GM23248 (cell line): ENCODE measurements at regions not wholly inside any gene's neighbourhood (a gene's known extent, or its start where the extent isn't known, plus 50 kb on each side); places are given as distances from the start of the nearest gene placed in this dataset.
"Not testable (repeated sequence)": the region's sequence is repeated elsewhere in the genome, so short reads cannot be mapped to it uniquely, and the experiment has no call there.

Experiments used
- DNase-seq: peaks from one replicate; pipeline ENCODE4 v3.0.0-alpha.2; 2015
- H2AFZ ChIP-seq: fragments of 200-600 bp; sonication (generic); 2 replicates; pipeline ENCODE4 v1.6.1; 2016; ENCODE audit warnings: antibody characterized with exemption
- H3F3A ChIP-seq: fragments of 200-600 bp; sonication (generic); 2 replicates; pipeline ENCODE4 v1.6.1; 2016; ENCODE audit warnings: mild to moderate bottlenecking, antibody characterized with exemption, mixed run types; ENCODE audit not compliant: insufficient read depth
- H3K27ac ChIP-seq: fragments of 200-600 bp; sonication (generic); 2 replicates; pipeline ENCODE4 v1.5.1; 2016; ENCODE audit warnings: mild to moderate bottlenecking
- H3K27me3 ChIP-seq: fragments of 200-600 bp; sonication (generic); replicated peaks from 2 replicates; pipeline ENCODE4 v1.6.1; 2016; ENCODE audit warnings: mild to moderate bottlenecking; ENCODE audit not compliant: insufficient read depth
- H3K36me3 ChIP-seq: fragments of 200-600 bp; sonication (generic); 2 replicates; pipeline ENCODE4 v1.6.1; 2016; ENCODE audit warnings: low read depth, mild to moderate bottlenecking
- H3K4me1 ChIP-seq: fragments of 200-600 bp; sonication (generic); 2 replicates; pipeline ENCODE4 v1.6.1; 2016; ENCODE audit warnings: mild to moderate bottlenecking; ENCODE audit not compliant: insufficient read depth
- H3K4me2 ChIP-seq: fragments of 200-600 bp; sonication (generic); one replicate; pipeline ENCODE4 v1.6.1; 2016; ENCODE audit warnings: mild to moderate bottlenecking; ENCODE audit not compliant: unreplicated experiment
- H3K4me3 ChIP-seq: fragments of 200-600 bp; sonication (generic); 2 replicates; pipeline ENCODE4 v1.5.1; 2016; ENCODE audit warnings: mild to moderate bottlenecking
- H3K79me2 ChIP-seq: fragments of 200-600 bp; sonication (generic); 2 replicates; pipeline ENCODE4 v1.6.1; 2016; ENCODE audit warnings: mild to moderate bottlenecking; ENCODE audit not compliant: insufficient read depth
- H3K9ac ChIP-seq: fragments of 200-600 bp; sonication (generic); 2 replicates; pipeline ENCODE4 v1.6.1; 2016; ENCODE audit warnings: mild to moderate bottlenecking
- H3K9me2 ChIP-seq: fragments of 200-600 bp; sonication (generic); 2 replicates; pipeline ENCODE4 v1.6.1; 2016; ENCODE audit warnings: mixed run types, mild to moderate bottlenecking, moderate library complexity; ENCODE audit not compliant: insufficient read depth
- H3K9me3 ChIP-seq: fragments of 200-600 bp; sonication (generic); one replicate; pipeline ENCODE4 v1.6.1; 2017; ENCODE audit warnings: low read depth
- H4K20me1 ChIP-seq: fragments of 200-600 bp; sonication (generic); 2 replicates; pipeline ENCODE4 v1.6.0; 2016; ENCODE audit not compliant: insufficient read depth
- EZH2 ChIP-seq: fragments of 200-600 bp; sonication (generic); IDR thresholded peaks from 2 replicates; pipeline ENCODE4 v1.6.1; 2018; ENCODE audit warnings: antibody characterized with exemption, mild to moderate bottlenecking; ENCODE audit not compliant: insufficient read depth, poor library complexity, severe bottlenecking
- EZH2phosphoT487 ChIP-seq: fragments of 200-600 bp; sonication (generic); IDR thresholded peaks from 2 replicates; pipeline ENCODE4 v1.6.1; 2018; ENCODE audit warnings: antibody characterized with exemption, moderate library complexity, mild to moderate bottlenecking, low read depth; ENCODE audit not compliant: insufficient read depth
- WGBS, 2 experiments: methylation state at CpG; one replicate each; pipeline ENCODE4 v1.1.6; 2015 to 2017; ENCODE audit warnings: low lambda C conversion rate in 2 of 2, low coverage in 1 of 2; ENCODE audit errors: missing lambda C conversion rate in 2 of 2; 5-methylcytosine and 5-hydroxymethylcytosine counted together
- in situ Hi-C: fragments of 300-500 bp; cut with MboI; formaldehyde crosslinking; loops from 2 replicates; pipeline ENCODE4 v1.15.0; 2020

- 62 to 86% methylated on average over 2 of the region's 2 CpGs for whole genome bisulfite sequencing, 2 experiments
Measured at GRCh38 chr21:13883641-13884395, 274.2 kb downstream of the POTED start.

GRCh38 chr21:13877503-13877902 is 267.9 kb downstream of the POTED start:
- H3K4me1 ChIP-seq, H3K4me3 ChIP-seq, DNase-seq, H3K27ac ChIP-seq, H2AFZ ChIP-seq, H3K9me3 ChIP-seq, H3K27me3 ChIP-seq, H3K9me2 ChIP-seq, H4K20me1 ChIP-seq, H3K9ac ChIP-seq, H3K79me2 ChIP-seq, H3F3A ChIP-seq, H3K4me2 ChIP-seq, in situ Hi-C loops, H3K36me3 ChIP-seq: not testable (repeated sequence)
- WGBS, 2 experiments, result 84% methylated on average over 4 of the region's 4 CpGs

More at GRCh38 chr21:13883641-13884395, 274.2 kb downstream of the POTED start:
- H3K27ac ChIP-seq, H3F3A ChIP-seq, H3K36me3 ChIP-seq, DNase-seq, H3K4me1 ChIP-seq, H4K20me1 ChIP-seq, H3K9me2 ChIP-seq, H3K79me2 ChIP-seq, H3K9me3 ChIP-seq, H2AFZ ChIP-seq, H3K9ac ChIP-seq, H3K27me3 ChIP-seq, H3K4me2 ChIP-seq, in situ Hi-C loops, H3K4me3 ChIP-seq: not testable (repeated sequence)

GRCh38 chr21:13876999-13877398 is 267.4 kb downstream of the POTED start:
- in situ Hi-C loops, H3K9me2 ChIP-seq, H3K4me1 ChIP-seq, DNase-seq, H3K79me2 ChIP-seq, H2AFZ ChIP-seq, H3F3A ChIP-seq, H3K27ac ChIP-seq, H3K4me2 ChIP-seq, H3K9me3 ChIP-seq, H4K20me1 ChIP-seq, H3K27me3 ChIP-seq, H3K36me3 ChIP-seq, H3K9ac ChIP-seq, H3K4me3 ChIP-seq: not testable (repeated sequence)

GRCh38 chr21:13874001-13874400 is 264.4 kb downstream of the POTED start:
- H4K20me1 ChIP-seq, DNase-seq, H3K79me2 ChIP-seq, H3K4me1 ChIP-seq, in situ Hi-C loops, H3K27me3 ChIP-seq, H2AFZ ChIP-seq, H3K9ac ChIP-seq, H3K27ac ChIP-seq, H3K9me2 ChIP-seq, H3K4me3 ChIP-seq, H3F3A ChIP-seq, H3K4me2 ChIP-seq, H3K9me3 ChIP-seq, H3K36me3 ChIP-seq: not testable (repeated sequence)
- WGBS, 2 experiments, result 73 to 87% methylated on average over 3 of the region's 3 CpGs

DNA sequence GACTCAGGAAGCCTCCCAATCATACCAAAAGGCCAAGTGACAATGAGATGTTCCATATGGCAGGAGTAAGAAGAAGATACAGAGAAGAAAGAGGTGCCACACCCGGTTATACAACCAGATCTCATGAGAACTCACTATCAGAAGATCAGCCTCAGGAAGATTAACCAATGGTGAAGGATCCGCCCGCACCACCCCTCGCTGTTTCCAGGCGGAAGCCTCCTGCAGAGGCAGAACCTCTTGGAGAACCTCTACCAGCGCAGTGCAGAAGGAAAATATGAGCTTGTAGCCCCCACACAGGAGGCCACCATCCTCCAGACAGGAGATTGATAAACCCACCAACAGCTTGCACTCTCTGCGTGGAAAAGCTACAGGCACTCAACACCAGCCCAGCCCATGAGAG is 245.1 kb downstream of the POTED start:
- Histone ChIP-seq H4K20me1 (no peaks in the 10 kb centered on the region), H3K36me3 (no peaks in the 10 kb centered on the region), H3K9ac (no peak overlapping the region), H3K4me3 (no peak overlapping the region), H3F3A (no peaks in the 10 kb centered on the region), H3K4me2 (no peak overlapping the region), H3K4me1 (no peaks in the 10 kb centered on the region), H3K27me3 (no peaks in the 10 kb centered on the region), H2AFZ (no peak overlapping the region), H3K27ac (no peak overlapping the region), H3K9me3 (no peaks in the 10 kb centered on the region), H3K9me2 (no peaks in the 10 kb centered on the region), H3K79me2 (no peaks in the 10 kb centered on the region)
- no peak for TF ChIP-seq EZH2
- no peak for TF ChIP-seq EZH2phosphoT487
- 98 to 99% methylated on average over 7 of the region's 7 CpGs for WGBS, 2 experiments
- DNase-seq, result no peak
- in situ Hi-C loops, result no loop called here

GRCh38 chr21:13850808-13851207 is 241.2 kb downstream of the POTED start:
- H3K9me2 ChIP-seq, H3K79me2 ChIP-seq, H3K4me3 ChIP-seq, H3K36me3 ChIP-seq, H3K27me3 ChIP-seq, H3K9me3 ChIP-seq, H3F3A ChIP-seq, H2AFZ ChIP-seq, H4K20me1 ChIP-seq, H3K27ac ChIP-seq, DNase-seq, H3K9ac ChIP-seq, H3K4me2 ChIP-seq, H3K4me1 ChIP-seq, in situ Hi-C loops: not testable (repeated sequence)
- 94 to 95% methylated on average over 7 of the region's 7 CpGs for WGBS, 2 experiments

GRCh38 chr21:13849489-13849888 is 239.9 kb downstream of the POTED start:
- H3K79me2 ChIP-seq, H3K4me3 ChIP-seq, H3K27ac ChIP-seq, H3K9me3 ChIP-seq, DNase-seq, H3K27me3 ChIP-seq, H3K9me2 ChIP-seq, H3K4me1 ChIP-seq, H3K4me2 ChIP-seq, H2AFZ ChIP-seq, H4K20me1 ChIP-seq, H3K9ac ChIP-seq, in situ Hi-C loops, H3F3A ChIP-seq, H3K36me3 ChIP-seq: not testable (repeated sequence)
- 74 to 75% methylated on average over 3 of the region's 3 CpGs for WGBS, 2 experiments
